HL-60 (cell line): ENCODE measurements at regions not wholly inside any gene's neighbourhood (a gene's known extent, or its start where the extent isn't known, plus 50 kb on each side); places are given as distances from the start of the nearest gene placed in this dataset.
"Not testable (repeated sequence)": the region's sequence is repeated elsewhere in the genome, so short reads cannot be mapped to it uniquely, and the experiment has no call there.

Source experiments
- DNase-seq, 2 experiments: peaks; one replicate each; pipeline ENCODE4 v3.0.0-alpha.2; 2010 to 2020; ENCODE audit warnings: low read depth in 1 of 2, low spot score in 1 of 2
- H3K27ac ChIP-seq: fragments of 250-450 bp; sonication (Bioruptor Pico); replicated peaks from 2 replicates; pipeline ENCODE4 v1.5.1; 2020; ENCODE audit warnings: mild to moderate bottlenecking, moderate library complexity
- H3K27me3 ChIP-seq: fragments of 250-450 bp; sonication (Bioruptor Pico); 2 replicates; pipeline ENCODE4 v1.5.1; 2021; ENCODE audit warnings: mild to moderate bottlenecking, moderate library complexity; ENCODE audit not compliant: insufficient read depth, poor library complexity, severe bottlenecking
- H3K4me3 ChIP-seq: replicated peaks from 2 replicates; pipeline ENCODE4 v1.5.1; 2011; ENCODE audit warnings: mild to moderate bottlenecking, control low read depth, low read length; ENCODE audit not compliant: insufficient read depth
- CTCF ChIP-seq: IDR thresholded peaks from one replicate; pipeline ENCODE4 v1.5.1; 2011; ENCODE audit warnings: low read length, control low read depth, inconsistent platforms; ENCODE audit not compliant: insufficient read depth
- GABPA ChIP-seq: IDR thresholded peaks from 2 replicates; pipeline ENCODE4 v1.6.1; 2012; ENCODE audit warnings: low read depth
- POLR2AphosphoS5 ChIP-seq: IDR thresholded peaks from 2 replicates; pipeline ENCODE4 v1.6.1; 2012; ENCODE audit warnings: low read depth
- REST ChIP-seq: IDR thresholded peaks from 2 replicates; pipeline ENCODE4 v1.6.1; 2012; ENCODE audit warnings: low read depth; ENCODE audit not compliant: insufficient replicate concordance
- SPI1 ChIP-seq: IDR thresholded peaks from 2 replicates; pipeline ENCODE4 v1.6.1; 2012; ENCODE audit warnings: low read depth, mild to moderate bottlenecking, borderline replicate concordance

DNA sequence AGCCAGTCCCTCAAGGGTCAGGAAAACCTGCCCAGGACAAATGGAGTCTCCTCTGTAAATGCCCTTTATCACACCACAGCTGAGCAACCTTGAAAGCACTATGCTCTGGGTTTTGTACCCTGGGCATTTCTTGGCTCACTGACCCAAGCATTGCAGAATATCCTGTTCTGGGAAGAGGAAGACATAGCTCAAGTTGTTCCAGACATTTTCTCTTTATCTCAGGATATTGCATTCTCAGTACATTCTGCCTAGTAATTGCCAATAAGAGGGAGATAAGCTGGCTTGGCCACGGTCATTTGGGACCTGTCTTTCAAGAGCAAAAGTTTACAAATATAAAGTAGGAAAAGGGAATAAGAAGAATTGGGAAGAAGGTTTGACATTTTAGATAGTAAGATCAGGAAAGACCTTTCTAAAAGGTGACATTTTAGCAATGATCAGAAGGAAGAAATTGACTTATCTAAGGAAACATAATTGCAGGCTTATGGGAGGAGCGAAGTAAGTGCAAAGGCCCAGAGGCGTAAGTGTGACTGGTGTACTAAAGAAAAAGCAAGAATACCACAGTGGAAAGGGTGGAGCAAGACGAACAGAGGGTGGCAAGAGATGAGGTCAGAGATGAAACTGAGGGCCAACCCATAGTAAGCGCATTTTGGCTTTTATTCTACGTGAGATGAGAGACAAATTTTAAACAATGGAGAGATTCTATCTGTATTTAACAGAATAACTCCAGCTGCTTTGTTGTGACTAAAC is 394.0 kb upstream of the CXADR start:
- no peak overlapping the region for H3K4me3 ChIP-seq
- no peak overlapping the region for H3K27ac ChIP-seq
- no peaks in the 10 kb centered on the region for H3K27me3 ChIP-seq

DNA sequence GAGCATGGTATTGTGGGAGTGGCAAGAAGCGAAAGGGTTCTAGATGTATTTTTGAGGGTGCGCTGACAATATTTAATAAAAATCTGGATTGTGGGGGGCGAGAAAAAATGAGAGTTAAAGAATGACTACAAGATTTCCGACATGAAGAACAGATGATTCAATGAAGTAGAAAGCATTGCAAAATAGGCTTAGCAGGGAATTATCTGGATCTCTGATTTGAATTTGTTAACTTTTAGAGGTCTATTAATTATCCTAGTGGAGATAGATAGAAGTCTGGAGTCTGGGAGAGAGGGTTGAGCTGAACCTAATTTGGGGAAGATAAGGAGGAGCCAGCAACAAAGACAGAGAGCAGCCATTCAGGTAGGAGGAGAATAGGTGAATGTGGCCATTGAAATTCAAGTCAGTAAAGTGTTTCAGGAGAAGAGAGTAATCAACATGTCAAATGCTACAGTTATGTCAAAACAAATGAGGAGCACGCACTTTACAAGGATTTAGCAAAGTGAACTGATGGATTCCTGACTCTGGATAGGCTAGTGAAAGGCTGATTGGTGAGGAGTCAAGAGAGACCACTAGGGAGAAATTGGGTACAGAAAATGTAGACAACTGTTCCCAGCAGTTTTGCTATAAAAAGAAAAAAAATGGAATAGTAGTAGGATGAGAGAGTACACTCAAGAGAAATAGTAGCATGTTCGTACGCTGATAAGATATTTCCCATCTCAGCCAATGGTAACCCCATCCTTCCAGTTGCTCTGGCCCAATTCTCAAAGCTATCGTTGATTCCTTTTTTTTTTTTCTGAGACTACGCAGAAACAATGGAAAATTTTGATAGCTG is 393.2 kb upstream of the CXADR start:
- H3K27me3 ChIP-seq = no peaks in the 10 kb centered on the region
- DNase-seq = no peak
- H3K4me3 ChIP-seq = no peak overlapping the region
- TF ChIP-seq REST (no peak), POLR2AphosphoS5 (no peak), CTCF (no peak), SPI1 (no peak), GABPA (no peak)
- H3K27ac ChIP-seq = no peak overlapping the region

More for the DNA sequence above, 394.0 kb upstream of the CXADR start:
- TF ChIP-seq SPI1 (no peak), GABPA (no peak), CTCF (no peak), POLR2AphosphoS5 (no peak), REST (no peak)
- no peak for DNase-seq

DNA sequence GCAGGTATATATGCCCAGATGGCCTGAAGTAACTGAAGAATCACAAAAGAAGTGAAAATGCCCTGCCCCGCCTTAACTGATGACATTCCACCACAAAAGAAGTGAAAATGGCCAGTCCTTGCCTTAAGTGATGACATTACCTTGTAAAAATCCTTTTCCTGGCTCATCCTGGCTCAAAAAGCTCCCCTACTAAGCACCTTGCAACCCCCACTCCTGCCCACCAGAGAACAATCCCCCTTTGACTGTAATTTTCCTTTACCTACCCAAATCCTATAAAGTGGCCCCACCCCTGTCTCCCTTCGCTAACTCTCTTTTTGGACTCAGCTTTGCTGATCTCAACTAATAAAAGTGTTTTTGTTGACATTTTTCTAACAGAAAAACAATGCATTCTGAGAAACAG is 385.4 kb upstream of the CXADR start:
- H3K27me3 ChIP-seq, H3K27ac ChIP-seq, DNase-seq, H3K4me3 ChIP-seq: not testable (repeated sequence)

GRCh38 chr21:17128132-17128531 is 384.7 kb upstream of the CXADR start:
- H3K4me3 ChIP-seq = no peak overlapping the region
- TF ChIP-seq SPI1 (no peak), POLR2AphosphoS5 (no peak), CTCF (no peak), REST (no peak), GABPA (no peak)
- no peak overlapping the region for H3K27ac ChIP-seq
- no peaks in the 10 kb centered on the region for H3K27me3 ChIP-seq
- no peak for DNase-seq

DNA sequence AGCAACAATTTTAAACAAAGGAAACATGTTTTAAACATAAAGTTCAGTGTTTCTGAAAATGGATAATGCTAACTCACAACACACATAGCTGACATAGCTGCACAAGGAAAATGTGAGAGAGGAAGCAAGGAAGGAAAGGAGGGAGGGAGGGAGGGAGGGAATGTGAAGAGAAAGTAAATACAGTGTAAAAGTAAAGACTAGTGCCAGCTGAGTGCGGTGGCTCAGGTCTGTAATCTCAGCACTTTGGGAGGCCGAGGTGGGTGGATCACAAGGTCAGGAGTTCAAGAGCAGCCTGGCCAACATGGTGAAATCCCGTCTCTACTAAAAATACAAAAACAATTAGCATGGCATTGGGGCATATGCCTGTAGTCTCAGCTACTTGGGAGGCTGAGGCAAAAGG is 373.7 kb upstream of the CXADR start:
- not testable (repeated sequence) for DNase-seq, H3K27ac ChIP-seq, H3K27me3 ChIP-seq
- H3K4me3 ChIP-seq = peak overlapping the region; percentile 20
